Jurkat, Clone E6-1 (cell line): ENCODE measurements at regions not wholly inside any gene's neighbourhood (a gene's known extent, or its start where the extent isn't known, plus 50 kb on each side); places are given as distances from the start of the nearest gene placed in this dataset.

Experiments used
- DNase-seq: peaks from one replicate; pipeline ENCODE4 v3.0.0-alpha.2; 2011; ENCODE audit warnings: low read depth, low spot score
- H3K4me3 ChIP-seq: 2 replicates; pipeline ENCODE4 v1.5.1; 2011; ENCODE audit warnings: mild to moderate bottlenecking, low read length, control low read depth, moderate library complexity

DNA sequence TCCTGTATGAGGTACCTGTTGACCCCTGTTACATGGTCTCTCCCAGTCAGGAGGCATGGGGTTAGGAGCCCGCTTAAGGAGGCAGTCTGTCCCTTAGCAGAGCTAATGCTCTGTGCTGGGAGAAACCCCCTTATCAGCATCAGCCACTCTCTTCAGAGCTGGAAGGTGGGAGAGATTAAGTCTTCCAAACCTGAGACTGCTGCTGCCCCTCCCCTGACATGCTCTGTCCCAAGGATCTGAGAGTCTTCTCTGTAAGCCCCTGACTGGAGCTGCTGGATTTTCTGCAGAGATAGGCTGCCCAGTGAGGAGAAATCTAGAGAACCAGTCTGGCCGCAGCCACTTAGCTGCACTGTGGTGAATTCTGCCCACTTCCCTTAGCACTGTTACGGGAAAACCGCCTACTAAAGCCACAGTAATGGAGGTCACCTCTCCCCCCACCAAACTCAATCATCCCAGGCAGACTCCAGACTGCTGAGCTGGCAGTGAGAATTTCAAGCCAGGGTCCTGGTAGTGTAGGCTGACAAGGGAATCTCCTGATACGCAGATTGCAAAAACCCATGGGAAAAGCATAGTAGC is 222.3 kb downstream of the DDX3Y start:
- peak; percentile 15 for DNase-seq
- no peak overlapping the region for H3K4me3 ChIP-seq

- no peak for DNase-seq
- H3K4me3 ChIP-seq, result no peak overlapping the region
These were observed 222.8 kb downstream of the DDX3Y start for GRCh38 chrY:13127476-13127875.

- peak overlapping the region; percentile 24 for H3K4me3 ChIP-seq
- no peak for DNase-seq
These were observed 244.5 kb downstream of the DDX3Y start for GRCh38 chrY:13149148-13149547.

DNA sequence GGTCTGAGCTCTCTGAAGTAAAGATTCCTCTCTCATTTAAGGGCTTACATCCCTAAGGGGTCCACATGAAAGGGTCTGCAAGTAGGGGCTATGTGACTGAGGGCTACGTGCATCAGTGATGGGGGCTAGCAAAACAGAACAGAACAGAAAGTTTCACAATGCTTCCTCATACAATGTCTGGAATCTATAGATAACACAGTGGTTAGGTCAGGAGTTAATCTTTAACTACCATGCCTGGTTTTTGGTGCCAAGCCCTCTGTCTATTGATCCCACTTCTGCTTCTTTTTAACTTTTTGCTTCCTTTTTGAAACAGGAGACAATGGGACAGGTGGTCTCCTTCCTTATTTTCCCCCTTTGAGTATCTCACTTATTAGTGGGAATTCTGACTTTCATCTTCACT is 263.0 kb downstream of the DDX3Y start:
- DNase-seq, result no peak
- no peak overlapping the region for H3K4me3 ChIP-seq

- H3K4me3 ChIP-seq, result no peak overlapping the region
- DNase-seq, result no peak
These were observed 263.6 kb downstream of the DDX3Y start for GRCh38 chrY:13168257-13168656.
